ENCODE measurements at regions not wholly inside any gene's neighbourhood (a gene's known extent, or its start where the extent isn't known, plus 50 kb on each side); places are given as distances from the start of the nearest gene placed in this dataset.

DNA sequence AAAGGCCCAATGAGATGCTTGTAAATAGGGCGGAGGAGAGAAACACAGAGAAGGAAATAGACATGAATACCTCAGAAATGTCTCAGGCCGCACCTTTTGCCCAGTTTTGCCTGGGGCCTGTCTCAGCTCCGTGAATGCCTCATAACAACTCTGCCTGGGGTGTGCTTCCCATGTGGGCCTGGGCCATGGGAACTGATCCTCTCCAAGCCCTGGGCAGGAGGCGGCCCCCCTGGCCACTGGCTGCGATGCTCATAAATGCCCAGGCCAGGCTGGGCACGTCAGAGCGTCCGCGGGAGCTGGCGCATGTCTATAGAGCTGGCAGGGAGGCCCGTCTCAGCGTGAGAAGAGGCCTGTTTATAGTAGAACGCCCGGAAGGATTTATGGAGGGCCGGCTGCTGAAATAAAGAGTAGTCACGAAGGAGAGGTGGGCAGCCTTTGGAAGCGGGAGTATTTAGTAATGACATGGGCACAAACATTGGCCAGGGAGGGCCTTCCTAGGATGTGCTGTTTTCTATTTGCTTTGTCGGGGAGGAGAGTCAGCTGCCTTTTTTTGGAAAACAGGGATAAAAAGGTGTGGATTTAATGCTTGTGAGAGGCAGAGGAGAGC lies 85.9 kb upstream of the IGF1R start:
- no peak for DNase-seq

GRCh38 chr15:98565566-98565965 lies 82.8 kb upstream of the IGF1R start:
- DNase-seq = no peak

GRCh38 chr15:98567951-98568350 lies 80.4 kb upstream of the IGF1R start:
- no peak for DNase-seq

GRCh38 chr15:98568382-98569017 lies 79.8 kb upstream of the IGF1R start:
- no peak for DNase-seq

GRCh38 chr15:98570119-98570518 lies 78.2 kb upstream of the IGF1R start:
- no peak for DNase-seq

DNA sequence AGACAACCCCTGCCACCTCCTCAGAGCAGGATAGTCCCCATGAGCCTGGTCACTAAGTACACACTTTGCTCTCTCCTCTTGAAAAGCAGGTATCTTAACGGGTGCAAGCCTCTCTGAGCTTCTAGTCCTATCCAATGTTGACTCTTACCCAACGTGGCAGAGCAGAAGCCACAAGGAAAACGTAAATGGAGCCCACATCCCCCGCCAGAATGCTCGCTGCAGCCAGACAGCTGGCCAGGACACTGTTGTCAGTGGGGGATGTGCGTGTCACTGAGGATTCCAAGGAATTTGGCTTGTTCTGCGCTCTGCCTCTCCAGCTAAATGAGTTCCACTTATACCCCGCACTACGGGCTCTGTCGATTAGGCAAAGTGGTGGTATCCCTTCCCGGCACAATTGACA lies 67.8 kb upstream of the IGF1R start:
- no peak for DNase-seq

DNA sequence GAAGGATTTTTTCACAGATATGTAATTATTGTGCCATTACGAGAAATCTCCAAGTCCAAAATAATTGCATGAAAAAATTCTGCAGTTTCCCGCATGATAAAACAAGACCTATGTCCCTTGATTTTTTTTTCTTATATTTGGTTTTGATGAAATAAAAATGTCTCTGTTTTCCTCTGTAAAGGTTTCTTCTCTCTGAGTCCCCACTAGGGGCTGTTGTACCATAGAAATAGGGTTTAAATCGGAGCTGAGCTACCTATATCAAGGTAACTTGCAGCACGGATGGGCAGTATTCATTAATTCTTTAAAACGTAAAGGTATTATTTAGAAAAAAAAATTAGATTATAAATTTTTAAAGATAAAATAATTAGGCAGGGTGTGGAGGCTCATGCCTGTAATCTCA lies 66.6 kb upstream of the IGF1R start:
- no peak for DNase-seq

GRCh38 chr15:98582900-98583554 lies 65.3 kb upstream of the IGF1R start:
- DNase-seq = no peak

- DNase-seq = no peak
These were observed 64.4 kb upstream of the IGF1R start for GRCh38 chr15:98583771-98584430.

DNA sequence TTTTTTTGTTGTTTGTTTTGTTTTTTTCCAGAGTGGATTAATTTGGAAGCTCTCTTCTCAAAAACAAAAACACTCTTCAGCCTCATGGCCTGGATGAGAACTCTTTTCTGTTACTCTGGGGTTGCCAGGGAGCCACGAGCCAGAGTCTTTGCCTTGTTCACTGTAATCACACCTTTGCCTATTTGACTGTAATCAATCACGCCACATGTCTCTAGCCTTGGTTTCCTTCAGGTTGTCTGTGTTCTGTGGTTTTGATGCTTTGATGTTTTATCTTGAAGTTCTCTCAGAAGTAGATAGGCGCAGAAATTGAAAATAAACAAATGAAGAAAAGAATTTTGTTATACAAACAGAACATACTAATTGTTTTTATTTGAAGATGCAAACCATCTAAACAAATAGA lies 62.3 kb upstream of the IGF1R start:
- DNase-seq = no peak

DNA sequence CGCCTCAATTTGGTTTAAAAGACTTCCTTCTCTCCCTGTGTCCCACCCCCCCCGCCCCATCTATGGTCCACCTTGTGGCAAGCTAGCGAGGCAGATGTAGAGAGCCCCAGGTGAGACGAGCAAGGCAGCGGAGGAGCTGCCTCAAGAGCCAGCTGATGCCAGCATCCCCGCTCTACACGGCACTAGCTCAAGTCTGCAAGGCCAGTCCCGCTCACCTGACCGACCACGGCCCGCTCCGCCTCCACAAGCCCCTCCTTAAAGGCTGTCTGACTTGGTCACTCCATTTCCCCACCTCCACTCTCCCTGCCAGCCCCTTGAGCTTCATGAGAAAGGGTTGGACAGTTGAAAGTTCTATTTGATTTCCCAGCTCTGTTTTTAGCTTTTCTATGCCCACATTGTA lies 56.2 kb upstream of the IGF1R start:
- no peak for DNase-seq

DNA sequence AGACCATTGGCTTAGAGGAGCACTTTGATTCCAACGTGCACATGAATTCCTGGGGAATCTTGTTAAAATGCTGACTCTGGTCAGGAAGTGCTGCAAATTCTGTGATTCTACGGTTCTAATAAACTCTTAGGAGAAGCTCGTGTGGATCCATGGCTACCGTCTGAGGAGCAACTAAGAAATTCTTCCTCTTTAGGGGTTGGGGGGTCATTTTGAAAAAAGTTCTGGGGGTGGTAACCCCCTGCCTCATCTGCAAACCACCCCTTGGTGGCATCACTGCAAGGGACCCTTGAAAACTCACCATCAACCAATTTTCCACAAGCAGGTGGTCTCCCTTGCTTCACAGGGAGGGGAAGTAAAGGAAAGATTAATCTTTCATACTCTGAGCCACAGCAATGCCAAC lies 52.2 kb upstream of the IGF1R start:
- no peak for DNase-seq

DNA sequence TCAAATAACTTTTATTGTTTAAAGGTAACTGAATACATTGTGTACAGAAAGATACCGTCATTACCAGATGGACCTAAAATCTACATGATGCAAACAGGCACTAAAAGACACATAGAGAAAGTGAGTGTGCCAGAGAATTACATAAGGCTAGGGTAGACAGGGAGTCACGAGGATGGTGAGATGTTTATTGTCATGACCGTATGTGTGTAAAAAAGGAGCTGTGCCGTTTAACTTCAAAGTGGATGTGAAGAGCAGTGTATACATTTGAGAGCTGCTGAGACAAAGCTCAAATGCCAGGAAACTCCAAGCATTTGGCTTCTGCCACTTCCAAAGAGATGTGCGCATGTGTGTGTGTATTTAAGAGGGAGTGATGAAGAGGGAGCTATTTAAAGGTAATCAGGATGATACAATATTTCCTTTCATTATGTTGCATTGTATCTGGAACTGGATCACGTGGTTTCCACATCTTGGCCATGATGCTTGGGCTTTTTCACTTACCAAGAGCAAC lies 51.4 kb upstream of the IGF1R start:
- no peak for DNase-seq

DNA sequence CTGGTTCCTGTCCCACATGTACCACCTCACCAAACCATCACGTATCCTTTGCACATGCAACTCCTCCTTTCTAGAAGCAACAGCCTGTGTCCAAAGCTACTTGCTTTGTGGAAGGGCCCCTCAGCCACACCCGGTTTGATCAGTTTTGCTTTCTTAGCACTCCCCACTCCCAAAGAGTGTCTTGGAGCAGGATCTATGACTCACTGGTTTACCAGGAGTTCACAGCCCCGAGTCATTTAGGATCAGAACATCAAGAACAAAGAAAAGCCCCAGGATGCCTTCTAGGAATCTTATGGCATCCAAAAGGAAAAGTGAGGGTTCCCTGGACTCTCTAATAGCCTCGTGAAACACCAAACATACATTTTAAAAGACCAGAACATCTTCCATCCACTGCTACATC lies 50.7 kb upstream of the IGF1R start:
- no peak for DNase-seq

All from activated CD4-positive, CD25-positive, alpha-beta regulatory T cell treated with anti-CD3 and anti-CD28 coated beads, Interleukin-2, amount 50 U/mL, for 72 hours (primary cell).